ENCODE measurements at regions not wholly inside any gene's neighbourhood (a gene's known extent, or its start where the extent isn't known, plus 50 kb on each side); places are given as distances from the start of the nearest gene placed in this dataset.

DNA sequence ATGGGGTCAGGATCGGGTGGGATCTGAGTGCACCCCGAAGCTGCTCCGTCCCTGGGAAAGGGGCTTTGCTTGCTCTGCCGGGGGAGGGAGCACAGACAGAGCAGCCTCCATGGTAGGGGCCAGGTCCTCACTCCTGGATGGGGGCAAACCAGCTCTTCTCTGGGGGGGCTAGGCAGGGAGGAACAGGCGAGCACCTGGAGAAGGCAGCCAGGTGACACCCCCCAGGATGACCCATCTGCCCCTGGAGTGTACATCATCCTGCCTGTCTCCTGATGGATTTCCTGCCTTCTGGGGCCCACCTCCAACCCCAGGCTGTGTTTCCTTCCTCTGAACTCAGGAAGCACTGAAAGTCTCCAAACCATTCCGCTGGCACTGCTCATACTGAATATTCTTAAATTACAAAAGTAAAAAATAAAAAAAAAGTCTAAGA is 248.0 kb downstream of the RHOU start:
- H3K4me3 Mint-ChIP-seq = no peak overlapping the region
- Histone ChIP-seq H3K4me3 (replicated peaks in 1 of 3; ENCODE audit: low read depth in 2 of 3, low read length in 3 of 3) (no peak overlapping the region), H3K9me3 (replicated peaks in 1 of 2; ENCODE audit: control insufficient read depth in 1 of 2, insufficient read depth in 1 of 2, low read length in 2 of 2) (no peaks in the 10 kb centered on the region), H3K9ac (ENCODE audit: insufficient read depth, low read length, poor library complexity, severe bottlenecking) (no peak overlapping the region), H3K27ac (ENCODE audit: low read depth in 1 of 2, low read length in 2 of 2) (peak overlapping the region; percentile 0 to 24), H4K20me1 (ENCODE audit: insufficient read depth, low read length) (no peaks in the 10 kb centered on the region), H3K4me1 (ENCODE audit: control insufficient read depth in 1 of 2, insufficient read depth in 2 of 2, low read length in 2 of 2) (peaks cover 64 to 74% of the 10 kb centered on the region in 2 donors), H3K4me2 (replicated peaks; ENCODE audit: extremely low read depth, low read length, poor library complexity, severe bottlenecking) (no peak overlapping the region), H3K27me3 (ENCODE audit: control insufficient read depth in 2 of 2, insufficient read depth in 2 of 2, low read length in 2 of 2) (no peaks in the 10 kb centered on the region), H2AFZ (ENCODE audit: insufficient read depth, low read depth, low read length, poor library complexity, severe bottlenecking) (no peak overlapping the region), H3K79me2 (ENCODE audit: insufficient read depth, low read length) (no peaks in the 10 kb centered on the region), H3K36me3 (replicated peaks in 1 of 2; ENCODE audit: control insufficient read depth in 1 of 2, insufficient read depth in 2 of 2, low read length in 2 of 2) (no peaks in the 10 kb centered on the region)
- intact Hi-C loops (cut with micrococcal nuclease) = no loop called here
- 82% methylated on average over 5 of the region's 6 CpGs for WGBS (ENCODE audit: insufficient coverage)
- peak overlapping the region in 5 of 7 donors; percentile 41 to 78 (median 65) for H3K27ac Mint-ChIP-seq
- H3K36me3 Mint-ChIP-seq = no peaks in the 10 kb centered on the region
- no peaks in the 10 kb centered on the region for H3K9me3 Mint-ChIP-seq
- peaks cover 77% of the 10 kb centered on the region for H3K4me1 Mint-ChIP-seq
- TF ChIP-seq, protein P1, sequence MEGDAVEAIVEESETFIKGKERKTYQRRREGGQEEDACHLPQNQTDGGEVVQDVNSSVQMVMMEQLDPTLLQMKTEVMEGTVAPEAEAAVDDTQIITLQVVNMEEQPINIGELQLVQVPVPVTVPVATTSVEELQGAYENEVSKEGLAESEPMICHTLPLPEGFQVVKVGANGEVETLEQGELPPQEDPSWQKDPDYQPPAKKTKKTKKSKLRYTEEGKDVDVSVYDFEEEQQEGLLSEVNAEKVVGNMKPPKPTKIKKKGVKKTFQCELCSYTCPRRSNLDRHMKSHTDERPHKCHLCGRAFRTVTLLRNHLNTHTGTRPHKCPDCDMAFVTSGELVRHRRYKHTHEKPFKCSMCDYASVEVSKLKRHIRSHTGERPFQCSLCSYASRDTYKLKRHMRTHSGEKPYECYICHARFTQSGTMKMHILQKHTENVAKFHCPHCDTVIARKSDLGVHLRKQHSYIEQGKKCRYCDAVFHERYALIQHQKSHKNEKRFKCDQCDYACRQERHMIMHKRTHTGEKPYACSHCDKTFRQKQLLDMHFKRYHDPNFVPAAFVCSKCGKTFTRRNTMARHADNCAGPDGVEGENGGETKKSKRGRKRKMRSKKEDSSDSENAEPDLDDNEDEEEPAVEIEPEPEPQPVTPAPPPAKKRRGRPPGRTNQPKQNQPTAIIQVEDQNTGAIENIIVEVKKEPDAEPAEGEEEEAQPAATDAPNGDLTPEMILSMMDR (IDR thresholded peaks at IDR 0.05) = no peak
- H3K27me3 Mint-ChIP-seq (ENCODE audit: low read depth in 3 of 3) = peaks cover 0 to 5% (median 2%) of the 10 kb centered on the region in 3 donors
- no peak for DNase-seq

DNA sequence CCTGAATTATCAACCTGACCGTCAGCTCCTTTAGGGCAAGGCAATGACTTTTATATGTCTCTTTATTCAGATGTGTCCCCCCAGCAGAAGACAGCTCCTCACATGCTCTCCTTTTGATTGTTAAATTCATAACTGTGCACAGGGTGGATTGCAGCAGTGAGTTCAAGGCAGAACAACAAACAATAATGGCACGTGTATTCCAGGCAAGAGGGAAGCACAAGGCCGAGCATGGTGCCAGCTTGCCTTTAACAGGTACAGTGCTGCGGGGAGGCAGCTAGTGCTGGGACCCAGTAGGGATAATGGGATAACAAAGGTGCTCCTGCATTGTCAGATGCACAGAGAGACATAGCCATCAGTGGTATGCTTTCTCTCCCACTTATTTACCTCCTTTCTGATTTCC is 248.4 kb downstream of the RHOU start:
- no peaks in the 10 kb centered on the region for H3K9me3 Mint-ChIP-seq
- peaks cover 76% of the 10 kb centered on the region for H3K4me1 Mint-ChIP-seq
- Histone ChIP-seq H3K4me2 (replicated peaks; ENCODE audit: extremely low read depth, low read length, poor library complexity, severe bottlenecking) (no peak overlapping the region), H3K9me3 (replicated peaks in 1 of 2; ENCODE audit: control insufficient read depth in 1 of 2, insufficient read depth in 1 of 2, low read length in 2 of 2) (no peaks in the 10 kb centered on the region), H2AFZ (ENCODE audit: insufficient read depth, low read depth, low read length, poor library complexity, severe bottlenecking) (no peak overlapping the region), H3K9ac (ENCODE audit: insufficient read depth, low read length, poor library complexity, severe bottlenecking) (no peak overlapping the region), H3K4me1 (ENCODE audit: control insufficient read depth in 1 of 2, insufficient read depth in 2 of 2, low read length in 2 of 2) (peaks cover 68 to 78% of the 10 kb centered on the region in 2 donors), H3K27me3 (ENCODE audit: control insufficient read depth in 2 of 2, insufficient read depth in 2 of 2, low read length in 2 of 2) (no peaks in the 10 kb centered on the region), H3K36me3 (replicated peaks in 1 of 2; ENCODE audit: control insufficient read depth in 1 of 2, insufficient read depth in 2 of 2, low read length in 2 of 2) (no peaks in the 10 kb centered on the region), H3K27ac (ENCODE audit: low read depth in 1 of 2, low read length in 2 of 2) (no peak overlapping the region), H3K79me2 (ENCODE audit: insufficient read depth, low read length) (no peaks in the 10 kb centered on the region), H3K4me3 (replicated peaks in 1 of 3; ENCODE audit: low read depth in 2 of 3, low read length in 3 of 3) (no peak overlapping the region), H4K20me1 (ENCODE audit: insufficient read depth, low read length) (no peaks in the 10 kb centered on the region)
- peak overlapping the region in 1 of 7 donors; percentile 54 for H3K27ac Mint-ChIP-seq
- intact Hi-C loops (cut with micrococcal nuclease) = no loop called here
- 0% methylated on average over 1 of the region's 4 CpGs for WGBS (ENCODE audit: insufficient coverage)
- H3K27me3 Mint-ChIP-seq (ENCODE audit: low read depth in 3 of 3) = peaks cover 0 to 5% (median 2%) of the 10 kb centered on the region in 3 donors
- TF ChIP-seq, protein P1 (IDR thresholded peaks at IDR 0.05) = no peak
- no peaks in the 10 kb centered on the region for H3K36me3 Mint-ChIP-seq
- H3K4me3 Mint-ChIP-seq = no peak overlapping the region
- DNase-seq = no peak

Measured in CD14-positive monocyte (primary cell).